ENCODE measurements at regions not wholly inside any gene's neighbourhood (a gene's known extent, or its start where the extent isn't known, plus 50 kb on each side); places are given as distances from the start of the nearest gene placed in this dataset.

DNA sequence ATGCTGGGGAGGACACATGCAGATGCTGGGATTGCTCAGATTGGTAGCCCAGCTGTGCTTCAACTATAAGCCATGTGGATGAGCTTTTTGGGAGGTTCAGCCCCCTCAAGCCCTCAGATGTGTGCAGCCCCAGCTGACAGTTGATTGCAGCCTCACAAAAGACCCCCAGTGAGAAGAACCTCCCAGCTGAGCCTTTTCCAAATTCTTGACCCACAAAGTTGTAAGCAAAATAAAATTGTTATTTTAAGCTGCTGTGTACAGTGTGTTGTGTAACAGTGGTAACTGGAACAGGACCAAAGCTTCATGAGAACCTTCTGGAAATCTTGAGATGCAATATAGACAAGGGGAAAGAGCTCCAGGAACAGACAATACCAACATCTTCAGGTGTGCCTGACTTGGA lies 156.8 kb upstream of the IRX3 start:
- Histone ChIP-seq H3K36me3 (replicated peaks) (no peaks in the 10 kb centered on the region), H3K4me3 (ENCODE audit: low read depth, low read length) (no peak overlapping the region), H3K27me3 (replicated peaks) (no peaks in the 10 kb centered on the region), H3K27ac (no peak overlapping the region)
- DNase-seq, result no peak
- TF ChIP-seq, protein P1, sequence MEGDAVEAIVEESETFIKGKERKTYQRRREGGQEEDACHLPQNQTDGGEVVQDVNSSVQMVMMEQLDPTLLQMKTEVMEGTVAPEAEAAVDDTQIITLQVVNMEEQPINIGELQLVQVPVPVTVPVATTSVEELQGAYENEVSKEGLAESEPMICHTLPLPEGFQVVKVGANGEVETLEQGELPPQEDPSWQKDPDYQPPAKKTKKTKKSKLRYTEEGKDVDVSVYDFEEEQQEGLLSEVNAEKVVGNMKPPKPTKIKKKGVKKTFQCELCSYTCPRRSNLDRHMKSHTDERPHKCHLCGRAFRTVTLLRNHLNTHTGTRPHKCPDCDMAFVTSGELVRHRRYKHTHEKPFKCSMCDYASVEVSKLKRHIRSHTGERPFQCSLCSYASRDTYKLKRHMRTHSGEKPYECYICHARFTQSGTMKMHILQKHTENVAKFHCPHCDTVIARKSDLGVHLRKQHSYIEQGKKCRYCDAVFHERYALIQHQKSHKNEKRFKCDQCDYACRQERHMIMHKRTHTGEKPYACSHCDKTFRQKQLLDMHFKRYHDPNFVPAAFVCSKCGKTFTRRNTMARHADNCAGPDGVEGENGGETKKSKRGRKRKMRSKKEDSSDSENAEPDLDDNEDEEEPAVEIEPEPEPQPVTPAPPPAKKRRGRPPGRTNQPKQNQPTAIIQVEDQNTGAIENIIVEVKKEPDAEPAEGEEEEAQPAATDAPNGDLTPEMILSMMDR (IDR thresholded peaks at IDR 0.05; ENCODE audit: low read depth, low read length, missing control alignments), result no peak
- in situ Hi-C loops (cut with HindIII; ENCODE audit: low pct_ligation_motif_present, low sequenced_read_pairs), result no loop called here

DNA sequence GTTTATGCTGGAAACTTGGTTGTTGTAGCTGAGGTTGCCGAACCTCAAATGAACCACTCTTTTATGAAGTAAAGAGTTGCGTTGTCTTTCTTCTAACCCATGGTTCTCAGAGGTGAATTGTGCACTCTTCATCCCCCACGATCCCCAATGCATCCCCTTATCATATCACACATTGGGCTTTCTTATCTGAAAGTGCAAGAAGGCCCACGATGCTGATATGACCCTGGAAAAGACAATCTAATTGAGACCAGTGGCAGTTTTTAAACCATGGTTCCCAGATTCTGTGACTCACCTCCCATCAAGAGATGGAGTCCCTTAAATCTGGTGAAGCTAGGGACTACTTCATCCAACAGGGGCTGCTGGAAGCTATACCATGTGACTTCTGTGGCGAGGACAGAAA lies 156.3 kb upstream of the IRX3 start:
- no peak overlapping the region for H3K27ac ChIP-seq
- H3K36me3 ChIP-seq (replicated peaks), result no peaks in the 10 kb centered on the region
- H3K27me3 ChIP-seq (replicated peaks), result peaks cover 2% of the 10 kb centered on the region
- in situ Hi-C loops (cut with HindIII; ENCODE audit: low pct_ligation_motif_present, low sequenced_read_pairs), result no loop called here
- TF ChIP-seq, protein P1 (IDR thresholded peaks at IDR 0.05; ENCODE audit: low read depth, low read length, missing control alignments), result no peak
- DNase-seq, result no peak
- no peak overlapping the region for H3K4me3 ChIP-seq (ENCODE audit: low read depth, low read length)

DNA sequence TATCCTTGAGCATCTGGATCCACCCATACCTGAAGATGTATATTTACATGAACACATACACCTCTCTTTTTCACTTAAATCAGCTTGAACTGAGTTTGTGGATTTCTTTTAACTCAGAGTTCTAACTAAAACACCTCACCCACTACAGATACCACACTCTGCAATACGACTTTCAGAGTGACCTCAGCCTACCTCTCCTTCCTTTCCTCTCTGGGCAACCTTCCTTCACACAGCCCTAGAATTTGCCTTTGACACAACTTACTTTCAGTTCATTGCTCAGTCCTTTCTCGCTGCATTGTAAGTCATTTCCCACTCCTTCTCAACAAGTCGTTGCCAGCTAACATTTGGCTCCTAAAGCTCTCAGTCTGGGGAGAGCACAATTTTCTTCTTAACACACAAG lies 151.9 kb upstream of the IRX3 start:
- DNase-seq, result no peak
- Histone ChIP-seq H3K27ac (no peak overlapping the region), H3K4me3 (ENCODE audit: low read depth, low read length) (no peak overlapping the region), H3K36me3 (replicated peaks) (no peaks in the 10 kb centered on the region), H3K27me3 (replicated peaks) (peaks cover 2% of the 10 kb centered on the region)
- in situ Hi-C loops (cut with HindIII; ENCODE audit: low pct_ligation_motif_present, low sequenced_read_pairs), result no loop called here
- TF ChIP-seq, protein P1 (IDR thresholded peaks at IDR 0.05; ENCODE audit: low read depth, low read length, missing control alignments), result no peak

DNA sequence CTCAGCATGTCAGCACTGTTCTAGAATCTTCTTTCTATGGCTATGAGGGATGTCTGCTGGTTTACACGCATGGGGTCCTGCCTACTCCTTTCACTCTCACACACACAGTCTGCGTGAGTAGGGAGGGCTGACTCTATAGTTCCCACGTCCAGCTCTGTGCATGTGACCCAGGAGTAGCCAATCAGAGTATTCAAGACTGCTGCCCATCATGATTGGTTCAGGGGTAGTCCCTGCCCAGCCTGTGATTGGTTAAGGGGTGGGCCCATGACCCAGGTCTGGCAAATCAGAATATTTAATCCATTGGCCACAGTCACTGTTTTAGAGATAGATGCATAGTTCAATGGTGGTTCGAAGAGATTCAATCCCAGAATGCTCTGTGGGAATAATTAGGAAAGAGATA lies 151.3 kb upstream of the IRX3 start:
- no peak for DNase-seq

DNA sequence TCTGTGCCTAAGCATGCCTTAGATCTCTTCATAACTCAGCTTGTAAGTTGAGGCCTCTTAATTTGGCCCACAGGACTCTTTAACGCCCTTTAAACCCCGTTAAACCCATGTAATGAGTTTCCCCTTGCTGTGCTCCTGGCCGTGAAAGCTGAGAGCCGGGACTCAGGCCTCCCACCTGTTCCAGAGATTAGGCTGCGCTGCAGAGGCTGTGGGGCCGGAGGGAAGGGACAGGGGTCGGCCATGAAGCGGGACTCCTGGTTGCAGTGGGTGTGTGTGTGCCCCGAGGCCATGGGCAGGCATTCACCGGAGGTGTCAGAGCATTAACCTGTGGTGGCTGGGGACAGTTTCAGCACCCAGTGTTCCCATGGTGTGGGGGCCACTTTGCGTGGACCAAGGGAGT lies 150.8 kb upstream of the IRX3 start:
- in situ Hi-C loops (cut with HindIII; ENCODE audit: low pct_ligation_motif_present, low sequenced_read_pairs), result no loop called here
- Histone ChIP-seq H3K4me3 (ENCODE audit: low read depth, low read length) (no peak overlapping the region), H3K36me3 (replicated peaks) (no peaks in the 10 kb centered on the region), H3K27ac (no peak overlapping the region), H3K27me3 (replicated peaks) (peaks cover 2% of the 10 kb centered on the region)
- DNase-seq, result no peak
- TF ChIP-seq, protein P1 (IDR thresholded peaks at IDR 0.05; ENCODE audit: low read depth, low read length, missing control alignments), result no peak

More for the DNA sequence above, 151.3 kb upstream of the IRX3 start:
- TF ChIP-seq, protein P1 (IDR thresholded peaks at IDR 0.05; ENCODE audit: low read depth, low read length, missing control alignments), result no peak
- in situ Hi-C loops (cut with HindIII; ENCODE audit: low pct_ligation_motif_present, low sequenced_read_pairs), result no loop called here
- H3K27me3 ChIP-seq (replicated peaks), result peaks cover 2% of the 10 kb centered on the region
- no peak overlapping the region for H3K27ac ChIP-seq
- H3K36me3 ChIP-seq (replicated peaks), result no peaks in the 10 kb centered on the region
- no peak overlapping the region for H3K4me3 ChIP-seq (ENCODE audit: low read depth, low read length)

DNA sequence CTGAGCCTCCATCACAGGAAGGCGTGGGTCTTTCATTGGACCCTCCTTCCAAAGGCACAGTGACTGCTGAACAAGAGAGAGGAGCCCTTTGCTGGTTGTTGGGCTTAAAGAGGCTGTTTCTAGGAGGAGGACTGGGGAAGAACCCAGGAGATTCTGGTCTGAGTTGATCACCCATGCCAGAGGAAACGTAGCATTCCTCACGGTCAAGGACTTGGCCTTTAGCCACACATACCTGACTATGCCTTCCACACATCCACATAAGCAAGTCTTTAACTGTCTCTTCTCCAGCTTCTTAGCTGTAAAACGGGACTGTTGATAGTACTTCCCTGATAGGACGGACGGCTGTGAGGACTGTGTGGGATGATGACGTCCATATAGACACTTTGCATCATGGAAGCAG lies 149.8 kb upstream of the IRX3 start:
- TF ChIP-seq, protein P1 (IDR thresholded peaks at IDR 0.05; ENCODE audit: low read depth, low read length, missing control alignments), result no peak
- H3K27ac ChIP-seq, result no peak overlapping the region
- in situ Hi-C loops (cut with HindIII; ENCODE audit: low pct_ligation_motif_present, low sequenced_read_pairs), result no loop called here
- H3K36me3 ChIP-seq (replicated peaks), result no peaks in the 10 kb centered on the region
- no peak overlapping the region for H3K4me3 ChIP-seq (ENCODE audit: low read depth, low read length)
- peaks cover 2% of the 10 kb centered on the region for H3K27me3 ChIP-seq (replicated peaks)
- no peak for DNase-seq
